Glutamatergic neuron (in vitro differentiated cells): ENCODE measurements at regions not wholly inside any gene's neighbourhood (a gene's known extent, or its start where the extent isn't known, plus 50 kb on each side); places are given as distances from the start of the nearest gene placed in this dataset.

Source experiments
- DNase-seq: peaks from one replicate; pipeline ENCODE4 v3.0.0; 2022
- H3K27ac Mint-ChIP-seq: one replicate; pipeline ENCODE4 v1.8.0; 2020; ENCODE audit warnings: mild to moderate bottlenecking, mixed read lengths, inconsistent platforms; ENCODE audit not compliant: unreplicated experiment
- H3K27me3 Mint-ChIP-seq: one replicate; pipeline ENCODE4 v1.8.0; 2020; ENCODE audit warnings: mild to moderate bottlenecking, moderate library complexity, mixed read lengths, inconsistent platforms; ENCODE audit not compliant: unreplicated experiment
- H3K36me3 Mint-ChIP-seq: one replicate; pipeline ENCODE4 v1.8.0; 2020; ENCODE audit warnings: mild to moderate bottlenecking, mixed read lengths, inconsistent platforms; ENCODE audit not compliant: unreplicated experiment
- H3K4me1 Mint-ChIP-seq: one replicate; pipeline ENCODE4 v1.8.0; 2020; ENCODE audit warnings: mild to moderate bottlenecking, low read depth, mixed read lengths, inconsistent platforms; ENCODE audit not compliant: unreplicated experiment
- H3K4me3 Mint-ChIP-seq: one replicate; pipeline ENCODE4 v1.8.0; 2020; ENCODE audit warnings: mild to moderate bottlenecking, mixed read lengths, inconsistent platforms; ENCODE audit not compliant: unreplicated experiment
- H3K9me3 Mint-ChIP-seq: one replicate; pipeline ENCODE4 v1.8.0; 2020; ENCODE audit warnings: mild to moderate bottlenecking, moderate library complexity, mixed read lengths, inconsistent platforms; ENCODE audit not compliant: unreplicated experiment
- CTCF ChIP-seq: fragments of 200-600 bp; sonication (generic); IDR thresholded peaks from one replicate; pipeline ENCODE4 v1.5.0; 2021; ENCODE audit not compliant: partially characterized antibody, unreplicated experiment

- H3K4me1 Mint-ChIP-seq = peaks cover 9% of the 10 kb centered on the region
Measured at GRCh38 chr10:31090894-31091607, 59.4 kb upstream of the ZNF438 start.

GRCh38 chr10:31095677-31096560 is 64.3 kb upstream of the ZNF438 start:
- no peak for TF ChIP-seq CTCF
- Mint-ChIP-seq H3K4me3 (no peak overlapping the region), H3K27ac (peak overlapping the region; percentile 48), H3K4me1 (peaks cover 7% of the 10 kb centered on the region), H3K36me3 (no peaks in the 10 kb centered on the region), H3K27me3 (peaks cover 4% of the 10 kb centered on the region), H3K9me3 (no peaks in the 10 kb centered on the region)
- DNase-seq = no peak

More at GRCh38 chr10:31090894-31091607, 59.4 kb upstream of the ZNF438 start:
- H3K36me3 Mint-ChIP-seq = peaks cover 5% of the 10 kb centered on the region
- no peak overlapping the region for H3K27ac Mint-ChIP-seq
- no peak overlapping the region for H3K4me3 Mint-ChIP-seq
- DNase-seq = no peak
- no peak for TF ChIP-seq CTCF
- H3K27me3 Mint-ChIP-seq = peaks cover 3% of the 10 kb centered on the region
- H3K9me3 Mint-ChIP-seq = no peaks in the 10 kb centered on the region

GRCh38 chr10:31098046-31098445 is 66.4 kb upstream of the ZNF438 start:
- Mint-ChIP-seq H3K36me3 (no peaks in the 10 kb centered on the region), H3K9me3 (peaks cover 5% of the 10 kb centered on the region), H3K4me1 (peaks cover 15% of the 10 kb centered on the region), H3K27me3 (peaks cover 7% of the 10 kb centered on the region), H3K4me3 (no peak overlapping the region), H3K27ac (no peak overlapping the region)
- DNase-seq = no peak
- no peak for TF ChIP-seq CTCF

GRCh38 chr10:31099094-31099493 is 67.4 kb upstream of the ZNF438 start:
- H3K4me1 Mint-ChIP-seq = peaks cover 22% of the 10 kb centered on the region
- no peak for TF ChIP-seq CTCF
- no peak overlapping the region for H3K27ac Mint-ChIP-seq
- H3K9me3 Mint-ChIP-seq = peaks cover 8% of the 10 kb centered on the region
- peaks cover 10% of the 10 kb centered on the region for H3K27me3 Mint-ChIP-seq
- no peak overlapping the region for H3K4me3 Mint-ChIP-seq
- no peak for DNase-seq
- no peaks in the 10 kb centered on the region for H3K36me3 Mint-ChIP-seq

- H3K4me3 Mint-ChIP-seq = no peak overlapping the region
- peaks cover 9% of the 10 kb centered on the region for H3K9me3 Mint-ChIP-seq
- DNase-seq = no peak
- no peaks in the 10 kb centered on the region for H3K36me3 Mint-ChIP-seq
- H3K27ac Mint-ChIP-seq = no peak overlapping the region
- H3K4me1 Mint-ChIP-seq = peaks cover 28% of the 10 kb centered on the region
- no peak for TF ChIP-seq CTCF
- peaks cover 12% of the 10 kb centered on the region for H3K27me3 Mint-ChIP-seq
Measured at GRCh38 chr10:31099664-31100063, 68.0 kb upstream of the ZNF438 start.
